H1 (cell line): ENCODE measurements at regions not wholly inside any gene's neighbourhood (a gene's known extent, or its start where the extent isn't known, plus 50 kb on each side); places are given as distances from the start of the nearest gene placed in this dataset.

Experiments used
- CTCF ChIA-PET: fragments of 300-600 bp; sonication (Branson Sonifier 250); formaldehyde crosslinking; loops from one replicate; lab custom pipeline; 2021; ENCODE audit not compliant: partially characterized antibody; lab: Charles Lee
- POLR2A ChIA-PET: fragments of 300-600 bp; sonication (Branson Sonifier 250); formaldehyde crosslinking; loops from one replicate; lab custom pipeline; 2021; ENCODE audit warnings: inconsistent platforms; ENCODE audit not compliant: partially characterized antibody; lab: Charles Lee
- DNase-seq, 2 experiments: peaks; one replicate each; pipeline versions ENCODE4 v3.0.0 to v3.0.0-alpha.2; 2010 to 2022; ENCODE audit warnings: low spot score in 2 of 2, low read depth in 1 of 2, mixed read lengths in 1 of 2
- FAIRE-seq: peaks from 2 replicates; lab custom pipeline; 2011; peaks lifted over from hg19 to GRCh38; lab: Jason Lieb, UNC
- H2AFZ ChIP-seq: 2 replicates; pipeline ENCODE4 v1.8.1; 2012; ENCODE audit warnings: low read length, inconsistent platforms
- H2AK5ac ChIP-seq: 2 replicates; pipeline ENCODE4 v1.6.1; 2013; ENCODE audit warnings: low read depth, low read length
- H2BK120ac ChIP-seq: replicated peaks from 2 replicates; pipeline ENCODE3; 2013; ENCODE audit warnings: low read depth, low read length, inconsistent platforms
- H2BK12ac ChIP-seq: 2 replicates; pipeline ENCODE4 v1.6.1; 2013; ENCODE audit warnings: low read depth, low read length
- H2BK15ac ChIP-seq: 2 replicates; pipeline ENCODE4 v1.6.1; 2013; ENCODE audit warnings: low read length
- H2BK20ac ChIP-seq: 2 replicates; pipeline ENCODE4 v1.6.1; 2013; ENCODE audit warnings: low read length
- H2BK5ac ChIP-seq: 2 replicates; pipeline ENCODE4 v1.6.1; 2013; ENCODE audit warnings: low read depth, low read length
- H3K14ac ChIP-seq: 2 replicates; pipeline ENCODE4 v1.6.1; 2013; ENCODE audit warnings: inconsistent platforms; ENCODE audit not compliant: insufficient read length
- H3K18ac ChIP-seq: 2 replicates; pipeline ENCODE4 v1.6.1; 2013; ENCODE audit warnings: low read length; ENCODE audit errors: extremely low read depth
- H3K23ac ChIP-seq: 2 replicates; pipeline ENCODE4 v1.6.1; 2013; ENCODE audit warnings: inconsistent platforms; ENCODE audit not compliant: insufficient read length
- H3K23me2 ChIP-seq: 2 replicates; pipeline ENCODE4 v1.6.1; 2013; ENCODE audit warnings: low read depth, low read length
- H3K27ac ChIP-seq: 2 replicates; pipeline ENCODE4 v1.6.1; 2011; ENCODE audit warnings: low read depth, low read length, inconsistent platforms
- H3K27me3 ChIP-seq, 4 experiments: replicated peaks in 1 of 4; 1 replicate in 1 of 4; 2 replicates in 3 of 4; pipeline versions ENCODE4 v1.6.1 to v1.8.1; 2011 to 2013; ENCODE audit warnings: low read length in 3 of 4, mild to moderate bottlenecking in 3 of 4, inconsistent platforms in 2 of 4, mixed read lengths in 2 of 4, moderate library complexity in 1 of 4; ENCODE audit not compliant: control insufficient read depth in 3 of 4, insufficient read depth in 3 of 4; ENCODE audit errors: extremely low read depth in 1 of 4
- H3K36me3 ChIP-seq, 4 experiments: 2 replicates each; pipeline versions ENCODE4 v1.6.1 to v1.8.1; 2011 to 2013; ENCODE audit warnings: mild to moderate bottlenecking in 4 of 4, low read length in 3 of 4, moderate library complexity in 2 of 4, control low read depth in 1 of 4, inconsistent platforms in 1 of 4; ENCODE audit not compliant: insufficient read depth in 4 of 4, control insufficient read depth in 2 of 4
- H3K4ac ChIP-seq: replicated peaks from 2 replicates; pipeline ENCODE3; 2013; ENCODE audit warnings: low read length, low read depth, mixed read lengths, inconsistent platforms; ENCODE audit not compliant: insufficient read length
- H3K4me1 ChIP-seq, 4 experiments: replicated peaks in 1 of 4; 1 replicate in 1 of 4; 2 replicates in 3 of 4; pipeline versions ENCODE4 v1.6.1 to v1.8.1; 2011 to 2013; ENCODE audit warnings: low read length in 3 of 4, inconsistent platforms in 2 of 4, mixed read lengths in 1 of 4; ENCODE audit not compliant: insufficient read depth in 4 of 4, control insufficient read depth in 3 of 4
- H3K4me2 ChIP-seq, 2 experiments: 2 replicates each; pipeline versions ENCODE4 v1.6.1 to v1.8.1; 2011 to 2013; ENCODE audit warnings: low read depth in 2 of 2, low read length in 2 of 2, control low read depth in 1 of 2, inconsistent platforms in 1 of 2, mild to moderate bottlenecking in 1 of 2; ENCODE audit not compliant: insufficient read depth in 1 of 2
- H3K4me3 ChIP-seq, 4 experiments: fragments of 200-600, 300-600 bp in 1 of 4; sonication (generic), shearing (Covaris generic), sonication (Bioruptor Twin) in 1 of 4; 2 replicates each; pipeline versions ENCODE4 v1.5.1 to v1.8.1; 2011 to 2016; ENCODE audit warnings: low read length in 4 of 4, low read depth in 3 of 4, control low read depth in 2 of 4, inconsistent platforms in 2 of 4, mild to moderate bottlenecking in 2 of 4, mixed read lengths in 1 of 4, moderate library complexity in 1 of 4; ENCODE audit not compliant: insufficient read depth in 2 of 4; ENCODE audit errors: extremely low read depth in 1 of 4
- H3K56ac ChIP-seq: replicated peaks from 2 replicates; pipeline ENCODE3; 2013; ENCODE audit warnings: low read depth, mild to moderate bottlenecking, mixed read lengths, low read length, inconsistent platforms; ENCODE audit not compliant: insufficient read length
- H3K79me1 ChIP-seq: 2 replicates; pipeline ENCODE4 v1.6.1; 2013; ENCODE audit warnings: low read depth, low read length, control low read depth
- H3K79me2 ChIP-seq, 2 experiments: 2 replicates each; pipeline versions ENCODE4 v1.6.1 to v1.8.1; 2012 to 2013; ENCODE audit warnings: low read length in 2 of 2, mild to moderate bottlenecking in 2 of 2, inconsistent platforms in 1 of 2; ENCODE audit not compliant: insufficient read depth in 2 of 2, control insufficient read depth in 1 of 2
- H3K9ac ChIP-seq, 4 experiments: replicated peaks in 1 of 4; 1 replicate in 1 of 4; 2 replicates in 3 of 4; pipeline versions ENCODE4 v1.6.1 to v1.8.1; 2011 to 2013; ENCODE audit warnings: low read depth in 3 of 4, low read length in 3 of 4, control low read depth in 2 of 4, mild to moderate bottlenecking in 2 of 4, moderate library complexity in 2 of 4, inconsistent platforms in 1 of 4; ENCODE audit errors: extremely low read depth in 1 of 4
- H3K9me3 ChIP-seq, 2 experiments: 2 replicates each; pipeline versions ENCODE4 v1.6.1 to v1.8.1; 2012 to 2013; ENCODE audit warnings: mild to moderate bottlenecking in 2 of 2, moderate library complexity in 2 of 2, control low read depth in 1 of 2, inconsistent platforms in 1 of 2, low read depth in 1 of 2, low read length in 1 of 2, mixed read lengths in 1 of 2; ENCODE audit not compliant: insufficient read depth in 2 of 2
- H4K20me1 ChIP-seq, 2 experiments: replicated peaks in 1 of 2; 2 replicates each; pipeline versions ENCODE3 to v1.8.1; 2011 to 2013; ENCODE audit warnings: inconsistent platforms in 2 of 2, low read length in 2 of 2, mild to moderate bottlenecking in 1 of 2; ENCODE audit not compliant: insufficient read depth in 2 of 2, control insufficient read depth in 1 of 2
- H4K5ac ChIP-seq: 2 replicates; pipeline ENCODE4 v1.6.1; 2013; ENCODE audit warnings: low read length, low read depth, mixed read lengths, inconsistent platforms; ENCODE audit not compliant: insufficient read length
- H4K8ac ChIP-seq: 2 replicates; pipeline ENCODE4 v1.8.0; 2013; ENCODE audit warnings: mild to moderate bottlenecking, moderate library complexity, low read length, inconsistent platforms; ENCODE audit not compliant: insufficient read depth; ENCODE audit errors: extremely low read depth
- H4K91ac ChIP-seq: replicated peaks from 2 replicates; pipeline ENCODE3; 2013; ENCODE audit warnings: low read length, mixed read lengths, inconsistent platforms; ENCODE audit not compliant: insufficient read length
- MAFK ChIP-seq: IDR thresholded peaks from 2 replicates; pipeline ENCODE4 v1.6.1; 2012; ENCODE audit warnings: low read depth, mild to moderate bottlenecking, improper control_type of control experiment, low read length
- RFX5 ChIP-seq: IDR thresholded peaks from 2 replicates; pipeline ENCODE4 v1.6.1; 2011; ENCODE audit warnings: low read depth, low read length, improper control_type of control experiment, borderline replicate concordance
- TEAD4 ChIP-seq: IDR thresholded peaks from 2 replicates; pipeline ENCODE4 v1.6.1; 2012; ENCODE audit warnings: low read depth, low read length, inconsistent platforms, mixed read lengths
- WGBS, 2 experiments: shearing (Covaris generic) in 1 of 2; methylation state at CpG; one replicate each; pipeline versions ENCODE4 v1.1.6 to v1.1.7; 2013 to 2015; ENCODE audit warnings: low lambda C conversion rate in 2 of 2, mixed read lengths in 2 of 2, inconsistent platforms in 1 of 2, low coverage in 1 of 2, missing lambda C conversion rate in 1 of 2; ENCODE audit not compliant: insufficient replicate concordance in 2 of 2, insufficient coverage in 1 of 2, insufficient read length in 1 of 2; ENCODE audit errors: extremely low coverage in 1 of 2, missing lambda C conversion rate in 1 of 2; 5-methylcytosine and 5-hydroxymethylcytosine counted together

GRCh38 chr5:167688341-167689130, 602.9 kb upstream of the WWC1 start:
- WGBS, 2 experiments, result 90% methylated on average over 8 of the region's 8 CpGs; no CpG with 5 or more reads in 1 of the 2 experiments
- H3K79me1 ChIP-seq, result no peaks in the 10 kb centered on the region
- no peak overlapping the region for H3K9ac ChIP-seq
- no peaks in the 10 kb centered on the region for H3K36me3 ChIP-seq
- no peak for DNase-seq
- no peak overlapping the region for H2BK20ac ChIP-seq
- H3K4me3 ChIP-seq, result no peak overlapping the region
- no peak overlapping the region for H4K5ac ChIP-seq
- H3K27ac ChIP-seq, result no peak overlapping the region
- no peak overlapping the region for H4K91ac ChIP-seq
- no peak overlapping the region for H3K56ac ChIP-seq
- no peaks in the 10 kb centered on the region for H4K20me1 ChIP-seq
- H3K79me2 ChIP-seq, result no peaks in the 10 kb centered on the region
- H3K27me3 ChIP-seq, result no peaks in the 10 kb centered on the region
- H3K14ac ChIP-seq, result no peak overlapping the region
- H3K4me1 ChIP-seq, result no peaks in the 10 kb centered on the region
- no peak overlapping the region for H3K18ac ChIP-seq
- no peaks in the 10 kb centered on the region for H3K23me2 ChIP-seq
- H3K4me2 ChIP-seq, result no peak overlapping the region
- no peak overlapping the region for H4K8ac ChIP-seq
- no peak overlapping the region for H3K23ac ChIP-seq
- no peak overlapping the region for H3K4ac ChIP-seq
- H3K9me3 ChIP-seq, result no peaks in the 10 kb centered on the region
- no peak for TF ChIP-seq TEAD4
- TF ChIP-seq RFX5, result no peak
- peak; percentile 27; the same call in 1 of the 2 replicates for TF ChIP-seq MAFK
- TF ChIP-seq, all 59 proteins: peak for 1
- POLR2A ChIA-PET, result no interaction called here
- no peak overlapping the region for H2BK12ac ChIP-seq
- FAIRE-seq, result no peak
- no peak overlapping the region for H2BK5ac ChIP-seq
- no peak overlapping the region for H2AFZ ChIP-seq
- H2AK5ac ChIP-seq, result no peak overlapping the region
- H2BK120ac ChIP-seq, result no peak overlapping the region
- no peak overlapping the region for H2BK15ac ChIP-seq
- CTCF ChIA-PET, result no interaction called here
